Endodermal cell (in vitro differentiated cells): ENCODE measurements at regions not wholly inside any gene's neighbourhood (a gene's known extent, or its start where the extent isn't known, plus 50 kb on each side); places are given as distances from the start of the nearest gene placed in this dataset.

Experiments
- DNase-seq: peaks from one replicate; pipeline ENCODE4 v3.0.0-alpha.2; 2017
- H3K27ac ChIP-seq: 2 replicates; pipeline ENCODE4 v1.5.1; 2013; ENCODE audit warnings: mild to moderate bottlenecking, low read depth, low read length, moderate library complexity
- H3K27me3 ChIP-seq: 2 replicates; pipeline ENCODE4 v1.6.1; 2013; ENCODE audit warnings: mild to moderate bottlenecking, low read length, moderate library complexity; ENCODE audit not compliant: insufficient read depth, control insufficient read depth, poor library complexity, severe bottlenecking
- H3K36me3 ChIP-seq: 2 replicates; pipeline ENCODE4 v1.7.0; 2013; ENCODE audit warnings: mild to moderate bottlenecking, low read length, moderate library complexity; ENCODE audit not compliant: control insufficient read depth, insufficient read depth
- H3K4me1 ChIP-seq: one replicate; pipeline ENCODE4 v1.7.0; 2013; ENCODE audit warnings: low read length; ENCODE audit not compliant: control insufficient read depth, insufficient read depth
- H3K4me3 ChIP-seq: 2 replicates; pipeline ENCODE4 v1.5.1; 2013; ENCODE audit warnings: mild to moderate bottlenecking, low read length, moderate library complexity
- H3K9ac ChIP-seq: 2 replicates; pipeline ENCODE4 v1.6.1; 2013; ENCODE audit warnings: mild to moderate bottlenecking, low read length, moderate library complexity; ENCODE audit not compliant: poor library complexity, severe bottlenecking; ENCODE audit errors: extremely low read depth
- H3K9me3 ChIP-seq: 2 replicates; pipeline ENCODE4 v1.6.1; 2013; ENCODE audit warnings: mild to moderate bottlenecking, low read length, moderate library complexity; ENCODE audit not compliant: control insufficient read depth
- H3K27ac Mint-ChIP-seq: 2 replicates; pipeline ENCODE4 v1.8.0; 2020; ENCODE audit warnings: mixed read lengths
- H3K27me3 Mint-ChIP-seq: 2 replicates; pipeline ENCODE4 v1.8.0; 2021; ENCODE audit warnings: mild to moderate bottlenecking, mixed read lengths; ENCODE audit not compliant: insufficient read depth
- H3K36me3 Mint-ChIP-seq: 2 replicates; pipeline ENCODE4 v1.8.0; 2020; ENCODE audit warnings: low read depth, mixed read lengths
- H3K4me1 Mint-ChIP-seq: 2 replicates; pipeline ENCODE4 v1.8.0; 2020; ENCODE audit warnings: mixed read lengths
- H3K4me3 Mint-ChIP-seq: 2 replicates; pipeline ENCODE4 v1.8.0; 2020; ENCODE audit warnings: mild to moderate bottlenecking, moderate library complexity, mixed read lengths
- H3K9me3 Mint-ChIP-seq: 2 replicates; pipeline ENCODE4 v1.8.0; 2020; ENCODE audit warnings: mild to moderate bottlenecking, mixed read lengths
- CTCF ChIP-seq: fragments of 200-600 bp; sonication (generic); conservative IDR thresholded peaks from 2 replicates; pipeline ENCODE4 v1.5.0; 2021; ENCODE audit warnings: antibody characterized with exemption, mild to moderate bottlenecking
- WGBS, 2 experiments: methylation state at CpG; one replicate each; pipeline versions ENCODE4 v1.1.5 to v1.1.7; 2013; ENCODE audit warnings: missing lambda C conversion rate in 2 of 2, mixed read lengths in 1 of 2; ENCODE audit not compliant: insufficient coverage in 1 of 2, insufficient read length in 1 of 2; 5-methylcytosine and 5-hydroxymethylcytosine counted together

- H3K27me3 ChIP-seq, result no peaks in the 10 kb centered on the region
- TF ChIP-seq CTCF, result no peak
- H3K4me3 Mint-ChIP-seq, result no peak overlapping the region
- no peak overlapping the region for H3K9ac ChIP-seq
- H3K4me1 Mint-ChIP-seq, result peaks cover 9% of the 10 kb centered on the region
- no peak overlapping the region for H3K27ac ChIP-seq
- H3K4me3 ChIP-seq, result no peak overlapping the region
- no peaks in the 10 kb centered on the region for H3K9me3 Mint-ChIP-seq
- H3K27ac Mint-ChIP-seq, result no peak overlapping the region
- H3K27me3 Mint-ChIP-seq, result no peaks in the 10 kb centered on the region
- H3K36me3 ChIP-seq, result no peaks in the 10 kb centered on the region
- WGBS, 2 experiments, result 77 to 78% methylated on average over 3 to 4 of the region's 4 CpGs
- H3K36me3 Mint-ChIP-seq, result no peaks in the 10 kb centered on the region
- peak; percentile 70 for DNase-seq
- no peaks in the 10 kb centered on the region for H3K9me3 ChIP-seq
- no peaks in the 10 kb centered on the region for H3K4me1 ChIP-seq
Measured at GRCh38 chr2:71950256-71951082, 197.2 kb downstream of the CYP26B1 start.

- Histone ChIP-seq H3K9ac (no peak overlapping the region), H3K4me3 (no peak overlapping the region), H3K4me1 (peaks cover 5% of the 10 kb centered on the region), H3K9me3 (no peaks in the 10 kb centered on the region), H3K36me3 (no peaks in the 10 kb centered on the region), H3K27ac (no peak overlapping the region), H3K27me3 (no peaks in the 10 kb centered on the region)
- TF ChIP-seq CTCF, result no peak
- DNase-seq, result peak; percentile 21
- no peaks in the 10 kb centered on the region for H3K9me3 Mint-ChIP-seq
- no peaks in the 10 kb centered on the region for H3K27me3 Mint-ChIP-seq
- 87% methylated on average over 3 of the region's 3 CpGs; no CpG with 5 or more reads in 1 of the 2 experiments for WGBS, 2 experiments
- no peaks in the 10 kb centered on the region for H3K36me3 Mint-ChIP-seq
- no peak overlapping the region for H3K4me3 Mint-ChIP-seq
- H3K4me1 Mint-ChIP-seq, result peaks cover 11% of the 10 kb centered on the region
- H3K27ac Mint-ChIP-seq, result no peak overlapping the region
Measured at GRCh38 chr2:71949537-71949798, 198.2 kb downstream of the CYP26B1 start.

- no peak overlapping the region for H3K27ac ChIP-seq
- no peak for TF ChIP-seq CTCF
- no peak overlapping the region for H3K4me3 ChIP-seq
- no peaks in the 10 kb centered on the region for H3K9me3 ChIP-seq
- Mint-ChIP-seq H3K4me1 (peaks cover 12% of the 10 kb centered on the region), H3K36me3 (no peaks in the 10 kb centered on the region), H3K27ac (no peak overlapping the region), H3K4me3 (no peak overlapping the region), H3K9me3 (no peaks in the 10 kb centered on the region), H3K27me3 (no peaks in the 10 kb centered on the region)
- H3K27me3 ChIP-seq, result no peaks in the 10 kb centered on the region
- H3K36me3 ChIP-seq, result no peaks in the 10 kb centered on the region
- no peak overlapping the region for H3K9ac ChIP-seq
- H3K4me1 ChIP-seq, result peaks cover 7% of the 10 kb centered on the region
- WGBS, 2 experiments, result 90 to 97% methylated on average over 6 to 11 of the region's 11 CpGs
- DNase-seq, result peak; percentile 33
Measured at GRCh38 chr2:71948781-71949536, 198.7 kb downstream of the CYP26B1 start.
